ENCODE measurements at regions not wholly inside any gene's neighbourhood (a gene's known extent, or its start where the extent isn't known, plus 50 kb on each side); places are given as distances from the start of the nearest gene placed in this dataset.

DNA sequence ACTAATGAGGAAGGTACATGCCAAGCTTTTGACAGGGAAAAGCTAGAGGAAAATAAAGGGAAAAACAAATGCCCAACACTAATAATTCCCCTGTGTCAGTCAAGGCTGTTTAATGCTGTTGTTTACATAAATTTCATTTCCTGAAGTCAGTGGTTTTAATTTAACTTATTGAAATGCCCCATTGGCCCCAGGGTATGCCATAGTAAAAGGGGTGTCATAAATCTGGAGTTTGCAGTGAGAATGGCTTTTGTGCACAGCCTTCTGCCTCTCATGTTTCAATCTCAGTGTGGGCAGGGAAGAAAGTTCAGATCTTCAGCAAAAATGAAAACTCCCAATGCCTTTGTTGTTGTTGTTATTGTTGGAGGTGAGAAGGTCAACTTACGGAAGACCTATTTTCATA lies 550.1 kb upstream of the DCC start:
- no peak for TF ChIP-seq RAD21 (IDR thresholded peaks at IDR 0.05; ENCODE audit: insufficient read depth, low read depth, low read length)
- no peak for TF ChIP-seq CEBPB (IDR thresholded peaks at IDR 0.05; ENCODE audit: borderline replicate concordance in 1 of 2, low read depth in 2 of 2, low read length in 2 of 2)
- TF ChIP-seq JUNB (IDR thresholded peaks at IDR 0.05), result no peak
- TF ChIP-seq BRCA1 (IDR thresholded peaks at IDR 0.05; ENCODE audit: low read depth, low read length), result no peak
- TF ChIP-seq SIX5 (IDR thresholded peaks at IDR 0.05; ENCODE audit: low read depth, low read length, severe bottlenecking), result no peak
- no peak for TF ChIP-seq CBX5 (IDR thresholded peaks at IDR 0.05; ENCODE audit: low read depth)
- no peak for TF ChIP-seq EP300 (IDR thresholded peaks at IDR 0.05; ENCODE audit: borderline replicate concordance in 1 of 2, control insufficient read depth in 1 of 2, low read depth in 2 of 2, low read length in 2 of 2)
- TF ChIP-seq CHD2 (IDR thresholded peaks at IDR 0.05; ENCODE audit: borderline replicate concordance, low read depth, low read length), result no peak
- TF ChIP-seq, protein P1, sequence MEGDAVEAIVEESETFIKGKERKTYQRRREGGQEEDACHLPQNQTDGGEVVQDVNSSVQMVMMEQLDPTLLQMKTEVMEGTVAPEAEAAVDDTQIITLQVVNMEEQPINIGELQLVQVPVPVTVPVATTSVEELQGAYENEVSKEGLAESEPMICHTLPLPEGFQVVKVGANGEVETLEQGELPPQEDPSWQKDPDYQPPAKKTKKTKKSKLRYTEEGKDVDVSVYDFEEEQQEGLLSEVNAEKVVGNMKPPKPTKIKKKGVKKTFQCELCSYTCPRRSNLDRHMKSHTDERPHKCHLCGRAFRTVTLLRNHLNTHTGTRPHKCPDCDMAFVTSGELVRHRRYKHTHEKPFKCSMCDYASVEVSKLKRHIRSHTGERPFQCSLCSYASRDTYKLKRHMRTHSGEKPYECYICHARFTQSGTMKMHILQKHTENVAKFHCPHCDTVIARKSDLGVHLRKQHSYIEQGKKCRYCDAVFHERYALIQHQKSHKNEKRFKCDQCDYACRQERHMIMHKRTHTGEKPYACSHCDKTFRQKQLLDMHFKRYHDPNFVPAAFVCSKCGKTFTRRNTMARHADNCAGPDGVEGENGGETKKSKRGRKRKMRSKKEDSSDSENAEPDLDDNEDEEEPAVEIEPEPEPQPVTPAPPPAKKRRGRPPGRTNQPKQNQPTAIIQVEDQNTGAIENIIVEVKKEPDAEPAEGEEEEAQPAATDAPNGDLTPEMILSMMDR (IDR thresholded peaks at IDR 0.05 in 2 of 3, conservative IDR thresholded peaks at IDR 0.05 in 1 of 3; ENCODE audit: control insufficient read depth in 2 of 3, extremely low read depth in 1 of 3, insufficient read depth in 1 of 3, low read depth in 3 of 3, low read length in 3 of 3), result no peak
- TF ChIP-seq IKZF1 (conservative IDR thresholded peaks at IDR 0.05), result no peak

Data from GM12878 (cell line).